HCT116 (cell line): ENCODE measurements at regions not wholly inside any gene's neighbourhood (a gene's known extent, or its start where the extent isn't known, plus 50 kb on each side); places are given as distances from the start of the nearest gene placed in this dataset.

ENCODE experiments used
- ATAC-seq: fragments of 200-7000 bp; cut with Tn5 transposase; 2 replicates; pipeline ENCODE4 v1.9.1; 2020; ENCODE audit warnings: mild to moderate bottlenecking, moderate library complexity
- BruUV-seq: library from RNA; stranded (reverse); fragments of 400-500 nt; replicated peaks from 2 replicates; lab custom pipeline; 2021; lab: Mats Ljungman, UMichigan
- CTCF ChIA-PET: fragments of 300-600 bp; sonication (Branson Sonifier 250); formaldehyde crosslinking; loops from one replicate; lab custom pipeline; 2021; ENCODE audit warnings: antibody characterized with exemption; lab: Charles Lee
- POLR2A ChIA-PET: fragments of 300-600, 350-600 bp; sonication (Branson Sonifier 250); formaldehyde crosslinking; loops from one replicate; lab custom pipeline; 2021; ENCODE audit warnings: antibody characterized with exemption; lab: Charles Lee
- RAD21 ChIA-PET, 2 experiments: fragments of 300-600 bp; sonication (Branson Sonifier 250); formaldehyde crosslinking; loops; one replicate each; lab custom pipeline; 2023; ENCODE audit warnings: low total read pairs in 2 of 2; ENCODE audit not compliant: uncharacterized antibody in 2 of 2, unreplicated experiment in 2 of 2, low non-redundant PET in 1 of 2; lab: Charles Lee
- DNase-seq: peaks from one replicate; pipeline ENCODE4 v3.0.0-alpha.2; 2010; ENCODE audit warnings: low read depth, low spot score
- H2AFZ ChIP-seq: fragments of 200-600 bp; shearing (Covaris generic), sonication (generic); 2 replicates; pipeline ENCODE4 v1.6.1; 2017; ENCODE audit warnings: low read depth, mixed run types, mixed read lengths, antibody characterized with exemption, low read length; ENCODE audit not compliant: poor library complexity, severe bottlenecking
- H3K27ac ChIP-seq: 2 replicates; pipeline ENCODE4 v1.5.1; 2012; ENCODE audit warnings: low read depth, low read length
- H3K27me3 ChIP-seq: fragments of 200-600 bp; sonication (generic); 2 replicates; pipeline ENCODE4 v1.6.1; 2016; ENCODE audit warnings: mixed run types, low read length, mixed read lengths; ENCODE audit not compliant: insufficient read depth
- H3K36me3 ChIP-seq, 2 experiments: fragments of 200-500 bp in 1 of 2; fragments of 200-600 bp in 1 of 2; sonication (Bioruptor generic) in 1 of 2; sonication (generic) in 1 of 2; 2 replicates each; pipeline versions ENCODE4 v1.5.1 to v1.6.1; 2014 to 2016; ENCODE audit warnings: low read length in 2 of 2, inconsistent platforms in 1 of 2, mixed read lengths in 1 of 2, mixed run types in 1 of 2; ENCODE audit not compliant: insufficient read depth in 2 of 2, control insufficient read depth in 1 of 2
- H3K4me1 ChIP-seq, 2 experiments: fragments of 200-600 bp in 1 of 2; sonication (generic) in 1 of 2; 2 replicates each; pipeline versions ENCODE4 v1.5.1 to v1.6.1; 2012 to 2017; ENCODE audit warnings: low read length in 2 of 2, inconsistent platforms in 1 of 2, mild to moderate bottlenecking in 1 of 2, mixed read lengths in 1 of 2, mixed run types in 1 of 2, moderate library complexity in 1 of 2; ENCODE audit not compliant: insufficient read depth in 2 of 2, control insufficient read depth in 1 of 2
- H3K4me2 ChIP-seq: fragments of 200-600 bp; sonication (generic); 2 replicates; pipeline ENCODE4 v1.6.1; 2017; ENCODE audit warnings: mixed run types, low read length, mixed read lengths
- H3K4me3 ChIP-seq, 2 experiments: fragments of 200-600 bp in 1 of 2; sonication (generic) in 1 of 2; replicated peaks in 1 of 2; 2 replicates each; pipeline ENCODE4 v1.5.1; 2011 to 2016; ENCODE audit warnings: low read length in 2 of 2, control low read depth in 1 of 2, low read depth in 1 of 2, mild to moderate bottlenecking in 1 of 2, mixed read lengths in 1 of 2, mixed run types in 1 of 2
- H3K79me2 ChIP-seq: fragments of 200-600 bp; sonication (generic); 2 replicates; pipeline ENCODE4 v1.6.1; 2017; ENCODE audit warnings: mild to moderate bottlenecking, mixed run types, low read length, moderate library complexity, mixed read lengths; ENCODE audit not compliant: insufficient read depth
- H3K9ac ChIP-seq: fragments of 200-600 bp; sonication (generic); 2 replicates; pipeline ENCODE4 v1.6.1; 2016; ENCODE audit warnings: low read length, mixed read lengths
- H3K9me2 ChIP-seq: fragments of 200-600 bp; sonication (generic), shearing (Covaris generic); 2 replicates; pipeline ENCODE4 v1.6.1; 2017; ENCODE audit warnings: mixed run types, mild to moderate bottlenecking, moderate library complexity; ENCODE audit not compliant: insufficient read depth
- H3K9me3 ChIP-seq, 2 experiments: fragments of 200-500 bp in 1 of 2; fragments of 200-600 bp in 1 of 2; sonication (Bioruptor generic) in 1 of 2; sonication (generic) in 1 of 2; 2 replicates each; pipeline ENCODE4 v1.6.1; 2014 to 2017; ENCODE audit warnings: low read length in 2 of 2, mixed read lengths in 2 of 2, inconsistent platforms in 1 of 2, low read depth in 1 of 2, mild to moderate bottlenecking in 1 of 2, mixed run types in 1 of 2, moderate library complexity in 1 of 2; ENCODE audit not compliant: control insufficient read depth in 1 of 2, insufficient read depth in 1 of 2
- H4K20me1 ChIP-seq: fragments of 200-600 bp; sonication (generic), shearing (Covaris generic); 2 replicates; pipeline ENCODE4 v1.6.1; 2017; ENCODE audit warnings: mixed run types, mild to moderate bottlenecking, moderate library complexity; ENCODE audit not compliant: insufficient read depth
- CEBPB ChIP-seq: IDR thresholded peaks from 2 replicates; pipeline ENCODE4 v1.6.1; 2012; ENCODE audit warnings: low read depth
- EGR1 ChIP-seq: IDR thresholded peaks from 2 replicates; pipeline ENCODE4 v1.6.1; 2012; ENCODE audit warnings: low read depth
- ELF1 ChIP-seq: IDR thresholded peaks from 2 replicates; pipeline ENCODE4 v1.6.1; 2012; ENCODE audit warnings: low read depth, borderline replicate concordance
- EZH2 ChIP-seq: fragments of 200-600 bp; sonication (generic); IDR thresholded peaks from 2 replicates; pipeline ENCODE4 v1.6.1; 2017; ENCODE audit warnings: antibody characterized with exemption, mixed run types
- JUND ChIP-seq: IDR thresholded peaks from 2 replicates; pipeline ENCODE4 v1.6.1; 2012
- POLR2AphosphoS5 ChIP-seq: IDR thresholded peaks from 2 replicates; pipeline ENCODE4 v1.6.1; 2011; ENCODE audit warnings: mild to moderate bottlenecking, low read depth, low read length, moderate library complexity
- RAD21 ChIP-seq: IDR thresholded peaks from 2 replicates; pipeline ENCODE4 v1.6.1; 2012; ENCODE audit warnings: low read depth, mild to moderate bottlenecking
- SP1 ChIP-seq: IDR thresholded peaks from 2 replicates; pipeline ENCODE4 v1.6.1; 2012; ENCODE audit warnings: low read depth
- ZNF274 ChIP-seq: fragments of 200-500 bp; sonication (Bioruptor generic); IDR thresholded peaks from 2 replicates; pipeline ENCODE4 v1.6.1; 2014; ENCODE audit warnings: mild to moderate bottlenecking, low read depth, low read length, inconsistent platforms
- intact Hi-C: fragments of 100-400 bp; cut with micrococcal nuclease; formaldehyde crosslinking; loops from 2 replicates; pipeline ENCODE4 v1.10.0; 2022

- RAD21 ChIA-PET = no interaction called here
- intact Hi-C loops = no loop called here
- Histone ChIP-seq H3K9me2 (no peaks in the 10 kb centered on the region), H3K27ac (no peak overlapping the region), H3K4me1 (no peaks in the 10 kb centered on the region), H3K9me3 (no peaks in the 10 kb centered on the region), H3K27me3 (no peaks in the 10 kb centered on the region), H2AFZ (no peak overlapping the region), H3K36me3 (no peaks in the 10 kb centered on the region), H3K9ac (no peak overlapping the region), H3K79me2 (no peaks in the 10 kb centered on the region), H3K4me3 (no peak overlapping the region), H3K4me2 (no peak overlapping the region), H4K20me1 (no peaks in the 10 kb centered on the region)
- CTCF ChIA-PET = no interaction called here
- BruUV-seq = no TSS peak
- ATAC-seq = no peak
- TF ChIP-seq ZNF274 (no peak), RAD21 (no peak), EZH2 (no peak)
- DNase-seq = no peak
- POLR2A ChIA-PET = no interaction called here
Measured at GRCh38 chr3:88312256-88312655, 162.5 kb downstream of the C3orf38 start.

GRCh38 chr3:88318067-88318466 is 168.3 kb downstream of the C3orf38 start:
- RAD21 ChIA-PET = no interaction called here
- H3K4me1 ChIP-seq = no peaks in the 10 kb centered on the region
- no peak overlapping the region for H3K4me3 ChIP-seq
- intact Hi-C loops = no loop called here
- H3K79me2 ChIP-seq = no peaks in the 10 kb centered on the region
- ATAC-seq (no peak), DNase-seq (no peak)
- CTCF ChIA-PET = no interaction called here
- no peaks in the 10 kb centered on the region; a peak in 1 of 4 replicates for H3K9me3 ChIP-seq
- no peaks in the 10 kb centered on the region for H4K20me1 ChIP-seq
- H3K27ac ChIP-seq = no peak overlapping the region
- no peaks in the 10 kb centered on the region for H3K27me3 ChIP-seq
- H2AFZ ChIP-seq = no peak overlapping the region
- TF ChIP-seq JUND = no peak
- TF ChIP-seq POLR2AphosphoS5 = no peak
- no peak for TF ChIP-seq ELF1
- no peak for TF ChIP-seq CEBPB
- TF ChIP-seq EGR1 = no peak
- TF ChIP-seq ZNF274 = no peak
- TF ChIP-seq SP1 = no peak
- POLR2A ChIA-PET = no interaction called here
- no peaks in the 10 kb centered on the region for H3K9me2 ChIP-seq
- BruUV-seq = no TSS peak
- no peak overlapping the region for H3K4me2 ChIP-seq
- H3K36me3 ChIP-seq = no peaks in the 10 kb centered on the region
- no peak overlapping the region for H3K9ac ChIP-seq
